ENCODE measurements at regions not wholly inside any gene's neighbourhood (a gene's known extent, or its start where the extent isn't known, plus 50 kb on each side); places are given as distances from the start of the nearest gene placed in this dataset.

DNA sequence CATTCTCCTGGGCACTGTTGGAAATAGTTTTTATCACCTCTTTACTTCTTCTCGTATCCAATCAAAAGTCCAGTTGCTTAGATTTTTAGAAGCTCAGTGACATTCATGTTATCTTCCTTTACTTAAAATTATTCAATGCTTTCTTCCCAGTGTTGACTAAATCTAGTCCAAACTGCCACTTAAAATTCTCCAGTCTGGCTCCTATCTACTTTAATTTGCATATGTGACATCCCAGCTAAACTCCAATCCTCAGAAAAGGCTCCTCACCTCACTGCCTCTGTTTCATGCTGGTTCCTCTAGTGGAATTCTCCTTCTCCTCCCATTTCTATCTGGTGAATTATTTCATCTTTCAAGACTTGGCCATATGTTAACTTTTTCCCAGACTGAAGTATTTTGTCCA is 1238.7 kb upstream of the WWC1 start:
- Histone ChIP-seq H3K79me2 (ENCODE audit: insufficient read depth, low read length) (no peaks in the 10 kb centered on the region), H4K20me1 (ENCODE audit: low read depth, low read length) (no peaks in the 10 kb centered on the region), H3K4me3 (ENCODE audit: insufficient read depth, low read length, poor library complexity, severe bottlenecking) (no peak overlapping the region), H3K9me2 (replicated peaks; ENCODE audit: insufficient read depth, low read length) (no peaks in the 10 kb centered on the region), H3K27ac (ENCODE audit: low read depth, low read length) (no peak overlapping the region), H3K4me2 (ENCODE audit: low read depth, low read length, poor library complexity, severe bottlenecking) (no peak overlapping the region), H2AFZ (ENCODE audit: low read depth, low read length, severe bottlenecking) (no peak overlapping the region), H3F3A (ENCODE audit: insufficient read depth) (no peaks in the 10 kb centered on the region), H3K27me3 (ENCODE audit: low read length) (no peaks in the 10 kb centered on the region), H3K36me3 (ENCODE audit: low read length) (no peaks in the 10 kb centered on the region), H3K9ac (ENCODE audit: low read length) (no peak overlapping the region), H3K9me3 (ENCODE audit: insufficient read depth, low read length) (no peaks in the 10 kb centered on the region)
- no peak for TF ChIP-seq CTCF (IDR thresholded peaks at IDR 0.05; ENCODE audit: insufficient read depth, low read length, poor library complexity, severe bottlenecking)
- no peak for TF ChIP-seq EZH2phosphoT487 (conservative IDR thresholded peaks at IDR 0.05; ENCODE audit: low read length)

GRCh38 chr5:167057665-167058064 is 1233.8 kb upstream of the WWC1 start:
- H3K27ac ChIP-seq (ENCODE audit: low read depth, low read length), result no peak overlapping the region
- no peak for TF ChIP-seq CTCF (IDR thresholded peaks at IDR 0.05; ENCODE audit: insufficient read depth, low read length, poor library complexity, severe bottlenecking)
- TF ChIP-seq EZH2phosphoT487 (conservative IDR thresholded peaks at IDR 0.05; ENCODE audit: low read length), result no peak

DNA sequence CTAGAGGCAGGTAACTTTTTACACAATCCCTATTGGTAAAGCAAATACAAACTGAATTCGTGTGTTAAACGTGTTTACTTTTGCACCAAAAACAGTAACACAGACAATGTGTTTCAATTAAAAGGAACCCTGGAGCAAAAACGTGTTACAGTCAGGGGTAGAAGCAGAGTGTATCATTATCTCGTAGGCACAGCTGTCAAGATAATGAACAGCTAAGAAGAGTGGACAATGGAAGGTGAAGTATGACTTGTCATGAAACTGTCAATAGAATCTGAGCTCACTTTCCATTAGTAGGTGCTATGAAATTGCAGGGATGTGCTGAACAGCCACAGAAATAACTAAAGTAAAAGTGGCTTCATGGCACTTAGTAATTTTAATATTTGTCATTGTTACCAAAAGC is 1229.8 kb upstream of the WWC1 start:
- H4K20me1 ChIP-seq (ENCODE audit: low read depth, low read length), result no peaks in the 10 kb centered on the region
- H3K79me2 ChIP-seq (ENCODE audit: insufficient read depth, low read length), result no peaks in the 10 kb centered on the region
- H3K4me3 ChIP-seq (ENCODE audit: insufficient read depth, low read length, poor library complexity, severe bottlenecking), result no peak overlapping the region
- no peaks in the 10 kb centered on the region for H3K9me3 ChIP-seq (ENCODE audit: insufficient read depth, low read length)
- no peak overlapping the region for H3K4me2 ChIP-seq (ENCODE audit: low read depth, low read length, poor library complexity, severe bottlenecking)
- no peaks in the 10 kb centered on the region for H3K27me3 ChIP-seq (ENCODE audit: low read length)
- TF ChIP-seq CTCF (IDR thresholded peaks at IDR 0.05; ENCODE audit: insufficient read depth, low read length, poor library complexity, severe bottlenecking) (no peak), EZH2phosphoT487 (conservative IDR thresholded peaks at IDR 0.05; ENCODE audit: low read length) (no peak)
- no peak overlapping the region for H3K27ac ChIP-seq (ENCODE audit: low read depth, low read length)
- no peak overlapping the region for H3K9ac ChIP-seq (ENCODE audit: low read length)
- H3F3A ChIP-seq (ENCODE audit: insufficient read depth), result no peaks in the 10 kb centered on the region
- H3K36me3 ChIP-seq (ENCODE audit: low read length), result no peaks in the 10 kb centered on the region
- no peak overlapping the region for H2AFZ ChIP-seq (ENCODE audit: low read depth, low read length, severe bottlenecking)
- no peaks in the 10 kb centered on the region for H3K9me2 ChIP-seq (replicated peaks; ENCODE audit: insufficient read depth, low read length)

More at GRCh38 chr5:167057665-167058064, 1233.8 kb upstream of the WWC1 start:
- no peaks in the 10 kb centered on the region for H3K9me3 ChIP-seq (ENCODE audit: insufficient read depth, low read length)
- H3K79me2 ChIP-seq (ENCODE audit: insufficient read depth, low read length), result no peaks in the 10 kb centered on the region
- H4K20me1 ChIP-seq (ENCODE audit: low read depth, low read length), result no peaks in the 10 kb centered on the region
- H3K9ac ChIP-seq (ENCODE audit: low read length), result no peak overlapping the region
- no peaks in the 10 kb centered on the region for H3K27me3 ChIP-seq (ENCODE audit: low read length)
- H3K4me2 ChIP-seq (ENCODE audit: low read depth, low read length, poor library complexity, severe bottlenecking), result no peak overlapping the region
- no peak overlapping the region for H3K4me3 ChIP-seq (ENCODE audit: insufficient read depth, low read length, poor library complexity, severe bottlenecking)
- H3F3A ChIP-seq (ENCODE audit: insufficient read depth), result no peaks in the 10 kb centered on the region
- H3K9me2 ChIP-seq (replicated peaks; ENCODE audit: insufficient read depth, low read length), result no peaks in the 10 kb centered on the region
- no peak overlapping the region for H2AFZ ChIP-seq (ENCODE audit: low read depth, low read length, severe bottlenecking)
- no peaks in the 10 kb centered on the region for H3K36me3 ChIP-seq (ENCODE audit: low read length)

Data from SU-DHL-6 (cell line).